G401.6 (cell line): ENCODE measurements at regions not wholly inside any gene's neighbourhood (a gene's known extent, or its start where the extent isn't known, plus 50 kb on each side); places are given as distances from the start of the nearest gene placed in this dataset.

ENCODE experiments used
- FAIRE-seq: peaks from 2 replicates; lab custom pipeline; 2012; peaks lifted over from hg19 to GRCh38; lab: Jason Lieb, UNC

DNA sequence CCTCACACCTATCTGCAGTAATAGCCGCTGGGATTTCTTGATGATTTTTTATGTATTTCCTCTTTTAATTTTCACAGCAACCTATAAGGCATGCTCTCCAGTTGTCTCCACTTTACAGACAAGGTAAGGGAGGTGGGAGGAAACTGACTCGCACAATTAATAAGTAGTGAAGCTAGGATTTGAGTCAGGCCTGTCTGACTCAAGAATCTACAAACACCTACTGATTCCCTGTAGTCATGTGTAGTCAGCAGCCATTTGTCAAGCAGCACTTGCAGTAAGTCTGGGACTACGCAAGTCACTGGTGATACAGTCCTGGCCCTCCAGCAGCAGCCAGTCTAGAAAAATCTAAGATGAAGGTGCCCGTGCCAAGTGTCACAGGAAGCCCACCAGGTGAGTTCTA lies 193.6 kb upstream of the PKDCC start:
- FAIRE-seq = no peak

DNA sequence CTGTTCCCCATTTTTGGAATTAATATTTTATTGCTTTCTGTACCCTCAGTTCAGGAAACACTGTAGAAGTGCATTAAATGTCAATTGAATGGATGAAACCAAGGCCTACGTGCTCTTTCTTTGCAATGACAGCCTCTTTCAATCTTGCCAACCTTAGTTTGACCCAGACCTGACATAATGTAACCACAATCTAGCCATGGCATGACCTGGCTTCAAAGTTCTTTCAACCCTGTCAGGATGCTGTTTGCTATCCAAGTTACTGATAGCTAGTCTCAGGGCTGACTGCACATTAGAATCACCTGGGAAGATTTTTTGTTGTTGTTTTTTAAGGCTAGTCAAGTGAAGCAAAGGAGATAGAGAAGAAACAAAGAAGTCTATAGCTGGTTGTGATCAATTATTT lies 190.9 kb upstream of the PKDCC start:
- FAIRE-seq = no peak

DNA sequence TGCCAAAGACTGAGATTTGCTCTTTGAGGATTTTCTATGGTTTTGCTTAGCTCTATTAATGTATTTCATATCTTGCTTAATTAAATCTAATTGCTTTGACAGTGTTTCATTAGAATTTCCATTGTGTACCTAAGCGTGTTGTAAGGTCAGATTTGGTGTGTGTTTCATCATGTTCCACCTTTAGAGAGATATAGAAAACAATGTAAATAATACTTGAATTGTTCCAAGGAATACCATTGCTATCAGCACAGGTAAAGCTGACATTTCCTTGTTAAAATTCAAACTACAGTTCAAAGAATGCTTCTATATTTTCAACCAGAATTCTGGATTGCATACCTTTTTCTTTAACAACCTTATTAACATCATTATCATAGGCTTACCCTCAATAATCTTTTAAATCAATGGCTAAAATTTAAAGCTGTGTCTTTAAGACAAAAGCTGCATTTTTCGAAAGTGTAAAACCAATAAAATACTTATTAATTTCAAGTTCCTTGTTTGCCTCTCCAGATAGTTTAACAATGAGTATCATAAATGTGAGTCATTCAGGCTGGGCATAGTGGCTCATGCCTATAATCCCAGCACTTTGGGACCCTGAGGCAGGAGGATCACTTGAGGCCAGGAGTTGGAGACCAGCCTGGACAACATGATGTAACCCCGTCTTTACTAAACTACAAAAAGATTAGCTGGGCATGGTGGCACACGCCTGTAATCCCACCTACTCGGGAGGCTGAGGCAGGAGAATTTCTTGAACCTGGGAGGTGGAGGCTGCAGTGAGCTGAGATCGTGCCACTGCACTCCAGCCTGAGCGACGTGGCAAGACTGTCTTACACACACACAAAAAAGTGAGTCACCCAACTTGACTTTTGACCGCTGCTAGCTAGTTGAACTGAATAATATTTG lies 188.0 kb upstream of the PKDCC start:
- FAIRE-seq = no peak

DNA sequence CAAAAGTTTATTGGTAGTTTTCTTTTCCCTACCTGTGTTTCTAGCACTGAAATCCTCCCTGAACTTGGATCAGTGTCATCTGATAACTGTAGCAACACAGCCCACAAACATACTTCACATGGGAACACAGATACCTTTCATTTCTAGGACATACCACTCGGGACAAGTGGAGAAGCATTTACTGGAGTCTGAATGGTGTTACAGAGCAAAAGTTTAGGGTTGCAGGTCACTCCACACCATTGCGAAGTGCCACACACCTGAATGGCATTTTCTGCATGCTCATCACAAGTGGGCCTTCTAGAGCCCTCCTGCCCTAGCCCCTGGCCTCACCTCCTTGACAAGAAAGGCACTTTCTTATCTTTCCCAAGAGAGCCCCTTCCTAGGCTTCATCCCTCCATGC lies 184.8 kb upstream of the PKDCC start:
- FAIRE-seq = no peak

DNA sequence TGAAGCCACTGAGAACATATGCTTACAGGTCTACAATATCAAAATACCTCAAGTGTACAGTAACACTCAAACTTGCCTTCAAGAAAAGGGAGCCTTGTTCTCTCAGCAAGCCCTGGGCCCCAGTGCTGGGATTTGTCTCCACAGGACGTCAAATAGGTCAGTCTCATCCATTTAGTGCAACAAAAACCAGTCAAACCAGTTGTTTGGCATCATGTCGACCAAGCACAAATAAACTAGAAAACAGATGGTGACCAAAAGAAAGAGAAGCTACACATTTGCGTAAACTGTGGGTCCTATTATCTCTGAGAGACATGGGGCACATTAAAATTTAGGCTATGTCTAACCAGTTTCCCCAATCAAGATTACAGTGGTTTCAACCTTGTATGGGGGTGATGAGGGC lies 182.6 kb upstream of the PKDCC start:
- FAIRE-seq = no peak

DNA sequence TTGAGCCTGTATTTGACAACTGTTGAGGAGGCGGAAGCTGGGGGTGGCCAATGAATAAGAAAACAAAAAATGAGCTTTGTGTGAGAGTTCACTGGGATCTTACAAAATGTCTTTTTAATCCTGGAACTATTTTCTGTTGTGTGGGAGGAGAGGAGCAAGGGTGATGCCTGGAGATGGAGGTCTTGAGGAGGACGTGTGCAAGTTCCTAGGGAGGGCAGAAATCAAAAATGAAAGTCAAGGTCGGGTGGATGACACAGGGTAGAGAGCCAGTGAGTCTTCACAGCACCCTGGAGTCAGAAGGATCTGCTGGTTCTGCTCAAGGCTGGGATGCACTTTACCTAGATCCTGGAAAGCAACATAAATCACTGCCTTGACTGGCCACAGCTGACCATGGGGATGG lies 180.3 kb upstream of the PKDCC start:
- FAIRE-seq = no peak

DNA sequence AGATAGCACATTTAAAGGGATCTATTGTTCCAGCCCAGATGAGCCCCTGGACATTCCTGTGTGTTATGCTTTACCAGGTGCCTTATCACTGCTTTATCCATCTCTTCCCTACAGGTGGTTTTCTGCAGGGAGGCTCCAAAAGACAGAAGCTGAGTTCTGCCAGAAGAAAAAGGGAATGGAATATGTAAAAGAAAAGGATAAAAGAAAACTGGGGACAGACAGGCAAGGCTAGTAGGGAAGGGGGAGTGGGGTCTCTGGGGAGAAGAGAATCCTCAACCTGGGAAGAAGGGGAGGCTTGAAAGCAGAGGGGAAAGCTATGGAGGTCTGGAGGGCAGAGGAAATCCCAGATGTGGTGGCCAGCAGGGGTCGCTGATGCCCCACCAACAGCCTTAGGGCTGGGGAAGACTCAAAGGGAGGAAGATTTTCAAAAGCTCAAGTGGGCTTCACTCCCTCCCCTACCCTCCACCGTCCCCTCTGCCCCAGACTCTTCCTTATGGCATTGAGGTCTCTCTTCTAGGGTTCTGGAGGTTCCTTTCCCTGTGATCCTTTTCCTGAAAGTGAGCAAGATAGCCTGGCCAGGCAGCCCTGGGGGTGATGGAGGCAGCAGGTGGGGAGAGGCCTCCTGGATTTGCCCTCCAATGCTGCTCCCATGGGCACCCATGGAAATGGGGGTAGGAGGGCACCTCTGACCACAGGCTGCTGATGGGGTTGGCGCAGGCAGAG lies 178.1 kb upstream of the PKDCC start:
- no peak for FAIRE-seq

DNA sequence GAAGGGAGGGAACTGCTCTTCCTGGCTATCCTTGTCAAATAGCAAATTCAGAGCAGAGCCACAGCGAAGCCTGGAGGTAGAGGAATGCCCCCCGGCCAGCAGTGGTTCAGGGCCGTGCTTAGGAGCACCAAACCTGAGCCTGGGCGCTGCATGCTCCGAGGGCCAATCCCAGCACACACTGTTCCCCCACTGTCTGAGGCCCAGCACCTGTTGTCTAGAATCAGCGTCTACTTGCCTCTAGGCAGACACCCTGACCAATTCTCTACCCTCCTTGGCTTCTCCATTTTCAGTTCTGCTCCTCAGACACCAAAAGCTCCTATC lies 177.6 kb upstream of the PKDCC start:
- FAIRE-seq = no peak

DNA sequence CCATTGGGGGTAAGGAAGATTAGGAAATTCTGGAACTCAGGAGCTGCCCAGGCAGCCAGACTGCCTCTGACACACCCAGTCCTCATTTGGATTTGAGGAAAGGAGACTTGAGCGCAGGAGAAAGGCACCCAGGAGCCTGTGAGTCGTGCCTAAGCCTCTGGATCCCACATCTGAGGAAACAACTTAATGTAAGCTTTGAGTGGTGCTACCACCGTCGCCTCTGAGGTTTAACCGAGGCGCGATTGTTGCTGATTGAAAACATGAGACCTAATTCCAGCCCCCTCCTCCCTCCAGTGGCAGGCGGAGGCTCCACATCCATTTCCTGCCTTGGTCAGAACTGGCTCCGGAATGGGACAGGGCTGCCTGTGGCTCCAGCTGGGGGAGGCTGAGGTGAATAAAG lies 176.7 kb upstream of the PKDCC start:
- no peak for FAIRE-seq

DNA sequence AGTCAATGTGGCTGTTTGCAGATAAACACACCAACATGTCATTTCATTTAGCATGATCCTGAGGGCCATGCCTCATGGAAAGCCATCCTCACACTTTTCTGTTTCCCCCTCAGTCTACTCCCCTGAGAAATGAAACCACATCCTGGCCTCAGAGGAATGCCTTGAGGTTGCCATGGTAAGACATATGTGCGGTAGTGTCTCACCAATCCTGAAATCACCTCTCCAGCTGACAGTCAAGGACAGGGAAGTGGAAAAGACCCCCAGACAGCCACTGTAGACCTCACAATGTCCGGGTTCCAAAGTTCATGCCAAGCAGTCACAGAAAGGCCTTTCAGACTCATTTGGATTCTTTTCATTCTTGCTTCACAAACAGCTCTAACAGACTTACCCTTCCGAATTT lies 175.2 kb upstream of the PKDCC start:
- FAIRE-seq = no peak

DNA sequence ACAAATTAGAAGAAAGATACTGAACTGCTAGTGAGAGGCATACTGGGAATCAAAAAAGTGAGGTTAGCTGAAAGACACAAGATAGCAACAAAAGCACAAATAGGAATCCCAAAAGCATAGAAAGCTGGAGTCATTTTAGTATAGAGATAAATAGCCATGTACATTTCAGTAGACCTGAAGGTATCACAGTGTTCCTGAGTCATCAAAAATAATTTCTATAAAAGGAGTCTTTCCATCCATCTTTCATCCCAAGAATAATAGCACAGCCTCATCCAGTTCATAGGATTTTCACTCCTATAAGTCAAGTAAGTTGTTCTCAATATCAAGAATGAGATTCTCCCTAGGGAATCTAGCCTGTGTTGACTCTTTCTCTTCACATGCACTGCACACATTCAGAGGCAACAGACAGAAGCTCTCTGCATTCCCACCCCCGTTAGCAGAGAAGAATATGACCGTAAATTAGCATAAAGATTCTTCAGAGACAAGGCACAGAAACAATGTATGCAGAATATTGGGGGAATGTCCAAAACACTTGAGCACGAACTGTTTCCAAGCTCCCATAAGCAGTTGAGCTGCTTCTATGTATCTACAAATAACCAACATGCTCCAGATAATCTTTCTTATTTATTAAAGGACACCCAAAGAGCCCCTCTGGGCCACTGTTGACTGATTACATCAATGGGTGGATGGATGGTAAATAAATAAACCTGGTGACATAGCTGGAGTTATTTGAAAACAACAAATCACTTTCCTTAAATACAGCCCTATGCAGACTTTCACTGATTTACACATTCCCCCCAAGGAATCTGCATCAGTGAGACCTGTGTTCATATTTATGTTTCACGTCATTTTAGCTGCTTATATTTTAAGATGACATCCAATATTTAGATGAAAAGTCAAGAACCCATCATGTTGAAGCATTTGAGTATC lies 174.5 kb upstream of the PKDCC start:
- FAIRE-seq = no peak

DNA sequence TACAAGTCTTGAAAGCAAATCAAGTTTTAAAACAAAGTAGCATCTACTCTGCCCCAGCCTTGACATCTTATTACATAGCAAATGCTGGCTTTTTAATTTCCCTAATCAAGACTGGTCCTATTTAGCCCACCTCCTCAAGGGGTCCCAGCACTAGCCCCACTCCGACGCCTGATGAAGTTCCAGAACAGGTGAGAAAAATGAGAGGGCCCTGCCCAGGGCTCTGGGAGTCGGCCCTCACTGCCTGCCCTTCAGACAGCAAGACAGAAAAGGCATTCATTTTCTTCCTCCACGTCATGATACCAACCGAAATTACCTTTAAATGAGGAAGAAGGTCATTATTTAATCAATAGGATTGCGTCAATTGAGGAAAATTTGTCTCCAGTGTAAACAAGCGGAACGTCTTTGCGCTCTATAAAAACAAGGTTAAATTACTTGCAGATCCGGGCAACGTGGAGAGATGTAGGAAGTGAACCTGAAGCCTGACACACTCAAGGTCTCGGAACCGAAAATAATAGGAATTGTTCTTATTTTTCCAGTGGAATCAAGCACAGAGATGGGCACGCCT lies 170.6 kb upstream of the PKDCC start:
- FAIRE-seq = no peak

DNA sequence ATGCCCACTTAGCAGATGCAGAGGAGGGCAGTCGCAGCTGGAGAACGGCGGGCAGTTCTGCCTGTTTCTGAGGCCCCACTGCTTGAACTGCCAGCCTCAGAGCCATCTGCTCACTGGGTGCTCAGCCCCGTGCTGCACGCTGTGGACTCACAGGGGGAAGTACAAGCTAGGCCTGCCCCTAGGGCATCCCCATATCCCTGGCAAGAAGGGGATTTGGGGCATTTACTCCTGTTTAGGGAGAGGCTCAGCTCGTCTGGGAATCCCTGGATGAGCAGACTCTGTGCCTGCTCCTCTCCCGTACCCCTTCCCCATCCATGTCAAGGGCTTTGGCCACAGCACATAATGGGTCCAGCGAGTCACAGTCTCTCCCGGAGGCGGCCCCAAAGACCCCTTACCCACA lies 169.8 kb upstream of the PKDCC start:
- no peak for FAIRE-seq

DNA sequence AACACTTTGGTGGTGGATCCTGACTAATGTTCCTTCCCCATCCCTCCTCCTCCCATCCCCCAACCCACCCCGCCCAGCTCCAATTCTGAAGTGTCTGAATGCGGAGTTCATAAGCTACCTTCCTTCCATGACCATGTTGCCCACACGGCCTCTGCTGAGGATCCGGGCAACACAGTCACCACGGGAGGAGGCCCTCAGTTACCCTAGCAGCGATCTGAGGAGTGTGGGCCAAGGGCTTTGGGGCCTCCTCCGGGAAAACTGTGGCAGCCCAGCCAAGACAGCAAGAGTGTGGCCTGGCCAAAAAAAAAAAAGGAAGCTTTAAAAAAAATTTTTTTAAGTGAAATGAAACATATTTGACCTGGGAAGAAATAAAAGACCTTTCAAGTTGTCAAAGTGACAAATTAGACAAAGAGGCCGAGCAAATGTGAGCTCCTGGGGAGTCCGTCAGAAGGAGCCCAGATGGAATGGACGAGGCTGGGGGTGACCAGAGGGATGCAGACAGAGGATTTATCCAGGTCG lies 169.0 kb upstream of the PKDCC start:
- FAIRE-seq = no peak

DNA sequence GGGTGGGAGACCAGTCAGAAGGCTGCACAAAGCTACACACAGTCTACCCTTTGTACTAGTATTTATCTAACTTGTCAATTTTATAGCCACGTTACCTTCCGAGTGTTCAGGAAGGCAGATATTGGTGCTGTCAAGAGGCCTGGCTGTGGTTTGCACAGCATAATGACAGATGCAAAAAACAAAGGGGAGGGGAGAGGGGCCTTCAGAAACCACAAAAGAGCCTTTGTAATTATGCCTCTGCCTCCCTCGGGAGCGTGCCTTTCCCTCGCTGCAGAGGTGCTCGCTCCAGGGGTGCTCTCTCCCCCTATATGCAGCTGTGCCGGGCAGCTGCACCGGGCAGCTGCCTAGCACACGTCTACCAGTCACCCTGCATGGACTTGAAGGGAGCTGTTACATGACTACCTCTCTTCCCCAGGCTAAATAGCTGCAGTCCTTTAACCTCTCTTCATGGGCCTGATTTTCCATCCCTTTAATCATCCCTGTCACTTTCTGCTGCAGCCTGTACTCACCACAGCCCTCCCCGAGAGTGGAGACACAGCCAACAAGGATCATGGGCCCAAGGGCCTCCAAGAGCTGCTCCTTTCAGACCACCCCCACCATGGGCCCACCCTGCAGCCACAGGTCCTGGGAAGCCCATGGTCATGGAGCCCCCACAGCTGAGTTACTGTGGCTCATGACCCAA lies 168.4 kb upstream of the PKDCC start:
- FAIRE-seq = no peak

DNA sequence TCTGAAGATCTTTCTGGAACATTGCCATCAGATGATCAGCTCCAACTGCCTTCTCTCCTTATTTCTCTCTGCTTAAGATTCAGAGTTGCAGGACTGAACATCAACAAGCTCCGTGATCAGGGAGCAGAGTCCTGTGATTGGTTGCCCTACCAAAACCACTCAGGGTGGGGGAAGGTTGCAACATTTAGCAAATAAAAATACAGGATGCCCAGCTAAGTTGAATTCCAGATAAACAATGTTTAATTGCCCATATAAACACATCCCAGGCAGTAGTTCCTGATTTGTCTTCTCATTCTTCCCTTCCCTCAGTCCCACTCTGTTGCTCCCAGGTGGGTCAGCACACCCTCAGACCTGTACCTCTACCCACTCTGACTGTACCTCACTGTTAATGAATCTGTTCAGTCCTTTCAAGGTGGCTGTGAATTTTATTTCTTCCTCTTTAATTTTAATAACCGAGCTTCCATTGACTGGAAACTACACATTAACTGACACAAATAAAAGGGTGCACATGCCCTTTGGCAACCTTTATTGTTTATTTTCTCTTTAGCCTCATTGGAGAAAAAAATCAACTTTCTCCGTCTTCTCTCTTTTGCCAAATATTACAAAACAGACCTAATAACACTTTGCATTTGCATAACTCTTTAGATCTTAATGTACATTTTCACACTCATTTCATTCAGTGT lies 167.1 kb upstream of the PKDCC start:
- FAIRE-seq = no peak

DNA sequence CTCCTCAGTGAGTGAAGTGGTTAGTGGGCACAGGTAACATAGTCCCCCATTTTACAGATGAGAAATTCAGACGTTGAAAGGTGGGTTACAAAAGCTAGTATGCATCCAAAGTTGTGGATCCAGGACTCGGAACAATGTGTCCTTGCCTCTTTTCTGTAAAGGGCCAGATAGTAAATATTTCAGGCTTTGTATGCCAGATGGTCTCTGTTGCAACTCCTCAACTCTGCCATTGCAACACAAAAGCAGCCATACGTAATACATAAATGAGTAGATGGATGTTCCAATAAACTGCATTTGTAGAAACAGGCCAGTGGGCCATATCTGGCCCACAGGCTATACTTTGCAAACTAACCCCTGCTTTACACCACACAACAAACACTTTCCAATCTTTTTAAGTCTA lies 166.6 kb upstream of the PKDCC start:
- no peak for FAIRE-seq

DNA sequence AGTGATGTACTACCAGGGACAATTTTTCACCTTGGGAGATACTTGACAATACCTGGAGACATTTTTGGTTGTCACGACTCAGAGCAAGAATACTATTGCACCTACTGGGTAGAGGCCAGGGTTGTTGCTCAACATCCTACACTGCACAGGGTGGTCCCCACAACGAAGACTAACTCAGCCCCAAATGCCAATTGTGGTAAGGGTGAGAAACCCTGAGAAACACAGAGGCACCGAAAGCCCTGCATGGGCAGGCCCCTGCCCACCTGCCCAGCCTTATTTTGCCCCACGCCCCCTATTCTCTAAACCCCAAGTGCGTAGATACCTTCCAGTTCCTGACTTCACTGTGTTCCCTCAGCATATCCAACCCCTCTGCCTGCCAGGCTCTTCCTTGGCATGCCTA lies 163.1 kb upstream of the PKDCC start:
- no peak for FAIRE-seq

DNA sequence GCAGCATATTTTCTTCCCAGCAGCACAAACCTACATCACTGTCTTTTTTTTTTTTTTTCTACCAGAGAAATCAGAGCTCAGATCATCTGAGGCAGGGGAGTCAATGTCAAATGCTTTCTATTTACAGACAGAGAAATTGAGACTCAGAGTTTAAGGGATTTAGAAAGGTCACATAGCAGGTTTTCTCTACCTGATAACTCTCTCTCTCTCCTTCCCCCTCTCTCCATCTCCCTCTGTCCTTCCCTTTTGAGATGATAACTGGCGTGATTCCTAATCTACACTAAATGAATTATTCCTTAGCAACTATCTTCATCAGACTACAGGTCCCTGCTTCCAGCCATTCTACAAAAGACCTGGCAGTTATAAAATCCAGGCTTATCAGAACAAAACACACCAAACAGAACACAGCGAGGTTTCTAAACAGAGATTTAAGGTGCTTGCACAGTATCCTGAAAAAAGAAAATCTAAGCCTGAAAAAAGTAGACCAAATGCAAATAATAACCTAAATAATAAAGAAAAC lies 161.6 kb upstream of the PKDCC start:
- FAIRE-seq = no peak

DNA sequence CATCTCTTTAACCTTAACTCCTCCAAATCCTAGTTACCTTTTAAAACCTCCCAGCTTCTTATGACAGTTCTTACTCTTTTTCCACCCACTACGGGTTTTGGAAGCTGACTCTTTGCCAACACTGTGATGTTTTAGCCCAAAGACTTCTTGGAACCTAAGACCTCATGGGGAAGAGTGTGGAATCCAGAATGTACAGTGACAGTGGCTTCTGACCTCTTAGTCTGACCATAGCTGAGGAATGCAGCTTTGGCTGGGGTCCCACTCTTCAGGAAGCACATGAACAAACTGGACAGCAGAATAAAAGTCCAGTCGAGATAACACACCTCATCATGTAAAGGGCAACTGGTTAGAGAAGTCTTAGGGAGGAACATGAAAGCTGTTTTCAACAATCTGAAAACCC lies 161.1 kb upstream of the PKDCC start:
- no peak for FAIRE-seq

DNA sequence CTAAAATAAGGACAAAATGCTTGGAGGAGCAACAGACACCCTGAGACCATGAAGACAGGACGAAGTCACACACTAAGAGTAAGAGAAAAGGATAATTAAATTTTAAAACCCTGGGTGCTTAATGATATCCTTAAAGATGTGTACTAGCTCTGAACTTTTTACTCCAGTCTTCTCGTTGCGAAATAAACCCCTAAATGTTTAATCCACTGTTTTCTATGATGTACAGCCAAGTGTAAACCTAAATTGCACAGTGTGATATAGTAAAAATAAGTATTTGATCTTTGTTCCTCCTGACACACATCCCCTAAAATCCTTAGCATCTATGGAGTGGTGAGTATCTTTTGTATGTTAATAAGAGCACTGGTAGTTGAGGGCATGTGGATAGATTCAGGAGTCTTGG lies 157.5 kb upstream of the PKDCC start:
- FAIRE-seq = no peak
